Motor neuron (in vitro differentiated cells): ENCODE measurements at regions not wholly inside any gene's neighbourhood (a gene's known extent, or its start where the extent isn't known, plus 50 kb on each side); places are given as distances from the start of the nearest gene placed in this dataset.
"Not testable (repeated sequence)": the region's sequence is repeated elsewhere in the genome, so short reads cannot be mapped to it uniquely, and the experiment has no call there.

Experiments
- ATAC-seq, 8 experiments: fragments of 200-7000 bp; cut with Tn5 transposase; replicated peaks in 6 of 8; 2 replicates each; pipeline ENCODE4 v1.8.0; 2021; ENCODE audit warnings: mild to moderate bottlenecking in 8 of 8, moderate library complexity in 8 of 8
- H3K27ac ChIP-seq, 2 donors: fragments of 250-450 bp; sonication (Bioruptor Pico); 2 replicates each; pipeline ENCODE4 v1.9.0; 2021; ENCODE audit warnings: antibody characterized with exemption in 2 of 2, mild to moderate bottlenecking in 2 of 2, moderate library complexity in 1 of 2
- H3K4me1 ChIP-seq, 2 donors: fragments of 250-450 bp; sonication (Bioruptor Pico); replicated peaks in 1 of 2; 2 replicates each; pipeline ENCODE4 v1.6.1; 2021; ENCODE audit warnings: antibody characterized with exemption in 2 of 2, mild to moderate bottlenecking in 2 of 2, moderate library complexity in 1 of 2
- H3K4me3 ChIP-seq, 5 donors: fragments of 250-450 bp; sonication (Bioruptor Pico); 2 replicates each; pipeline ENCODE4 v1.9.0; 2021; ENCODE audit warnings: antibody characterized with exemption in 5 of 5, mild to moderate bottlenecking in 5 of 5, moderate library complexity in 4 of 5
- WGBS, 10 experiments: fragments of 450-650 bp; shearing (Covaris generic); methylation state at CpG; one replicate each; pipeline ENCODE4 v1.0.0; 2022; 5-methylcytosine and 5-hydroxymethylcytosine counted together
- in situ Hi-C, 9 experiments: fragments of 400-800 bp; cut with MboI; loops; one replicate each; pipeline ENCODE4 v1.15.0; 2021; ENCODE audit warnings: low sequenced_read_pairs in 9 of 9, low pct_unique_long_range_greater_than_20kb in 2 of 9; ENCODE audit not compliant: unreplicated experiment in 9 of 9

DNA sequence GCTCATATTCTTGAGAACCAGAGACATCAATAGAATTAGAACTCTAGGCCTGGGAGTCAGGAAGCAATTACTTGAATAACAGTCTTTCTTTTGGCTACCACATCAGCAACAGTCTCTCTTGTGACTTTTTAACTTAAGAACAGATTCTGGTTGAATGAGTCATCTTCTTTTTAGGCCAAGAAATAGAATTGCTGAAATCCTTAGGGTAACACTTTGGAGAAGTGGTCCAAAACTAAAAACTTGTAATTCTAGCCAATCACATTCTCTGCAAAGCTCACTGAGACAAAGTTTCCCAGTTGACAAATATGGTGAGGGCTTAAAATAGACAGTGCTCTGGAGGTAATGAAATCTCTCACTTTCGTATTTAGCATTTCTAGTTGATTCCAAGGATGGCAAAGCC lies 238.0 kb downstream of the SHOX2 start:
- H3K4me3 ChIP-seq, result no peak overlapping the region
- no peaks in the 10 kb centered on the region for H3K4me1 ChIP-seq
- H3K27ac ChIP-seq, result no peak overlapping the region
- WGBS, 10 experiments, result 25 to 100% (median 89%) methylated on average over 1 of the region's 1 CpG; no CpG with 5 or more reads in 3 of the 10 experiments
- in situ Hi-C loops, result no loop called here
- ATAC-seq, result no peak

DNA sequence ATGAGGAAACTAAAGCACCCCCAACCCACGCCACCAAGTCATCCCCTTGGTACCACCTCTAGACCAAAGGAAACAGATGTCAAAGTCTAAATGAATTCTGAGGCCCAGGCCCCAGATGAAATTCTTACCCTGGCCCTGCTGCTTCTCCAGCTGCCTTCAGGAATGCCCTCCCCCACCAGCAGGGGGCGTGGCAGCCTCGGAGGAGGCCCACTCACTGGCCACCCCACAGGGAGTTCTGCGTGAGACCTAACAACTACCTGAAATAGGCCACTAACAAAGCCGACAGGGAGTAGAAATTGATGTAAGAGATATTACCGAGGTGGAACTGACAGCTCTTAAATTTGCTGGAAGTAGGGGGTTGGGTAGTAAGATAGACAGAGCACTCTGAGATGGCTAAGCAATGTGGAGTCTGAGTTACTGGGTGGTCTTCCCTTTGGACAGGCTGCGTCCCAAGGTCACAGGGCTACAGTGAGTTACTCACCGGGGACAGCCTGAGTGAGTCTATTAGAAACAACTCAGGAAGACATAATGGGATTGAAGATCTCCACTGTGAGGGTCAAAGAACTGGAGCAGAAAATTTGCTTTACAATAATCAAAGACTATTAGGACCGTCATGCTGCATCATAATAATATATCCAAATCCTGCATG lies 240.7 kb downstream of the SHOX2 start:
- in situ Hi-C loops, result no loop called here
- peak in 2 of 8 experiments; percentile 61 to 67 for ATAC-seq
- WGBS, 10 experiments, result 7 to 100% (median 51%) methylated on average over 1 to 9 of the region's 9 CpGs

DNA sequence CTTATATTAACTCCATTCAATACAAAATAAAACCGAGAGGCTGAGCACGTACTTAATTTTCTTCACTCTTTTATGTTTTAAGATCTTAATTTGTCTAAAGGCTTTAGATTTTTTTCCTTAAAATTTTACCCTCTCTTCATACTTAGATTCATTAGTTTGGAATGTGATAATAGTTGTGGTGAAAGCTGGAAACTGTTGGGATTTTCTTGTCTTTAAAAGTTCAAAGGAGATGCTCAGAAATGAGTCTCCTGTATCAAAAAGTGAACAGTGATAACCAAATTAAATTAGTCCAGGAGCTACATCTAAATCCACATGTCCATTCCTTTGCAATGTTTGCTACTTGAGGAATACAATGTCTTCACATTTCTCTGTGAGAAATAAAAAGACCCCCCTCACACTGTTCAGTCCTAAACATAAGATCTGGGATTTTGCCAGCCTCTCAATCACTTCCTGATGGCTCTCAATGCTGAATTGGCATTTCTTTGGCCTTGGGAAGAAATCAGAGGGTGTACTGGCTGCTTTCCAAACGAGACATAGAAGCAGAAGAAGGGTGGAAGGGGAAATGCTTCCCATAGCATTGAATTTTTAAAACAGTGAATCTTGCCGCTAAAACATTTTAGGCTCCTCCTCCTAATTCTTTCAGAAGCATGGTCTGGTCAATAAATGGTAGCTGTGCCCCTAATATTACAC lies 245.0 kb downstream of the SHOX2 start:
- ATAC-seq, result no peak
- Histone ChIP-seq H3K27ac (no peak overlapping the region), H3K4me3 (no peak overlapping the region), H3K4me1 (peaks cover 24 to 25% of the 10 kb centered on the region in 2 donors)
- WGBS, 10 experiments, result 37 to 100% (median 70%) methylated on average over 2 to 4 of the region's 4 CpGs
- in situ Hi-C loops, result no loop called here

More for the DNA sequence above, 240.7 kb downstream of the SHOX2 start:
- Histone ChIP-seq H3K4me1 (no peaks in the 10 kb centered on the region), H3K27ac (no peak overlapping the region), H3K4me3 (no peak overlapping the region)

DNA sequence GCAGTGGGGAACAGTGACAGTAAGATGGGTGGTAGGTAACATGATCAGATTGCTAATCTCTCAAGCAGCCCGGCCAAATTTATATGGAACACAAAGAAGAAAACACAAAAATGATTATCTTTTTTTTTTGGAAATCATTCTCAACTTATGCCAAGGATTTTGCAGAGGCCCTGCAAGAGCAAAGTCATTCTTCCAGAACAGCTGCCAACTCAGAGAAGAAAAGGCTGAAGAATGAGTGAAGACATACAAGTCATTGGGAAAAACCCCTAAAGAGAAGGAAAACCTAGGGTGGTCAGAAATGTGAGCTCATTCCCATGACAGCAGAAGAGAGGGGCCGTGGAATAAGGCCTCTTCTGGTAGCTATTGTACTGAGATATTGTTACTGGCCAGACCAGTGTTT lies 246.7 kb downstream of the SHOX2 start:
- Histone ChIP-seq H3K27ac (no peak overlapping the region), H3K4me3 (no peak overlapping the region), H3K4me1 (peaks cover 35 to 37% of the 10 kb centered on the region in 2 donors)
- in situ Hi-C loops, result no loop called here
- 0 to 100% (median 82%) methylated on average over 1 to 2 of the region's 2 CpGs; no CpG with 5 or more reads in 4 of the 10 experiments for WGBS, 10 experiments
- no peak for ATAC-seq

DNA sequence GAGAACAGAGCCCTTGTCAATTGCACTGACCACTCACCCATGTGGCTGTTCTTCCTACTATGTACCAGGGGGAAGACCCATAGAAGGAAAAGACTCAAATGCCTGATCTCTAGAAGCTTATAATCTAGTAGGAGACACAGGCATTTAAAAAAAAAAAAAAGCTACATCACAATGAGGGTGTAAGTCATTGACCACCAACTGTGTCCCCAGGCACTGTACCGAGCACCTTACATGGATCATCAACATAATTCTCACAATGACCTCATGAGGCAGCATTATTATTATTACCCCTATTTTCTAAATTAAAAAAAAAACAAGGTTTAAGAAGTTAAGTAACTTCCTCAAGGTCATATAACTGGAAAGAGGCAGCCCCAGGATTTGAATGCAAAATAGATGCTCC lies 247.4 kb downstream of the SHOX2 start:
- Histone ChIP-seq H3K4me3 (no peak overlapping the region), H3K4me1 (peaks cover 35 to 37% of the 10 kb centered on the region in 2 donors), H3K27ac (no peak overlapping the region)
- in situ Hi-C loops, result no loop called here
- no peak for ATAC-seq
- 27 to 100% (median 83%) methylated on average over 1 of the region's 1 CpG; no CpG with 5 or more reads in 5 of the 10 experiments for WGBS, 10 experiments

DNA sequence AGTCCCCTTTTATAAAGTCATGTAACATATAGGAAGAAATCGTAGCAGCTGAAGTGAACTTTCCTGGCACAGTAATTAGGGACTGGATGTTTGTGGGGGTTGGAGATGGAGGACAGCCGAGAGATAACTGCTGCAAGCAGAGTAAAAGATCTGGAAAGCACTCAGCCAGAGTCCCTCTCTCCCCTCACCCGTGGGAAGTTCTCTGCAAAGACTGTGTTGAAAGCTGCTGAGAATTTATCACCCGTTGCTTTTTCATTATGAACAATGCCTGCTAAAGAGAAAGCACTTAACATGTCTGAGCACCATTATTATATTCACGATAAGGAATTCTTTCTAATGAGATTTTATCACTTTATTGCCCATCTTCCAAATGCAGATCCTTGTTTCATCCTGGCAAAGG lies 248.8 kb downstream of the SHOX2 start:
- 0 to 62% (median 4%) methylated on average over 2 to 5 of the region's 5 CpGs; no CpG with 5 or more reads in 2 of the 10 experiments for WGBS, 10 experiments
- in situ Hi-C loops, result no loop called here
- no peak overlapping the region for H3K4me3 ChIP-seq
- ATAC-seq, result peak in 6 of 8 experiments; percentile 19 to 88 (median 70)
- H3K27ac ChIP-seq, result peak overlapping the region in 1 of 2 donors; percentile 81
- H3K4me1 ChIP-seq, result peaks cover 35 to 37% of the 10 kb centered on the region in 2 donors

DNA sequence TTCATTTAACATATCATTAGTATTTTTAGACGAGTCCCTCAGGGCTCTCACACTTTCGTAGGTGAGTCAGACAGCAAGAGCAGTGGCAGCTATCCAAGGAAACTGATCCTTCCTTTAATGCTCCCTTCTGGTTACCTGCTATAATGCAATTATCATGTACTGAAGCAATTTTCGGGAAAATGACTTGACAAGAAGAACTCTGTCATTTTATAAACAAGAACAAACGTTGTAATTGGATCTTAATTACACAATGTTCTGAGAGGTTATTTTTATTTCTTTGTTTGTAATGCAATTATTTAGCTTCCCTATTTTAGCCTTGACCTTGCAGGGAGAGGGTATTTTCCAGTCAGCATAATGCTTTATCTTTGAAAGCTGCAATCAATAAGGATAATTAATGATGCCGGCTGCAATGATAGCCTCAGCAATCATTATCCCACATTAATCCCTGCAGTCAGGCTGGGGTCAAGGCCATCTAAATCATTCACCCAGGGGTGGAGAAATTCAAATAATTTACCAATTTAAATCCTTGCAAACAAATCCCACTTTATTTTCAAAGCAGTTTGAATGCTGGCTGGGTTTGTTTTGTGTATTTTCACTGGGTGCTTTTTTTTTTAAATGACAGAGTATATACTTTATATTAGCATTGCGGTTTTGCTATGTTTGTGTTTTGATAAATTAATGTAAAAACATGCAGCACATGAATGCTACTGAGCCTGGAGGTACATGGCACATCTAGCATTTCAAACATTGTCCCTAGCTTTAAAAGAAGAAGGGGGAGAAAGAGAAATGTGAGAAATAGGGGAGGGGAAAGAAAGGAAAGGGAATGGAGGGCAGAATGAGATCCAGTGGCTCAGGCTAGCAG lies 249.9 kb downstream of the SHOX2 start:
- Histone ChIP-seq H3K4me1 (peaks cover 35 to 37% of the 10 kb centered on the region in 2 donors), H3K4me3 (no peak overlapping the region), H3K27ac (peak overlapping the region in 1 of 2 donors; percentile 81)
- WGBS, 10 experiments, result 11 to 71% (median 41%) methylated on average over 2 to 6 of the region's 6 CpGs
- in situ Hi-C loops, result no loop called here
- peak; percentile 43 to 86 (median 71) for ATAC-seq

DNA sequence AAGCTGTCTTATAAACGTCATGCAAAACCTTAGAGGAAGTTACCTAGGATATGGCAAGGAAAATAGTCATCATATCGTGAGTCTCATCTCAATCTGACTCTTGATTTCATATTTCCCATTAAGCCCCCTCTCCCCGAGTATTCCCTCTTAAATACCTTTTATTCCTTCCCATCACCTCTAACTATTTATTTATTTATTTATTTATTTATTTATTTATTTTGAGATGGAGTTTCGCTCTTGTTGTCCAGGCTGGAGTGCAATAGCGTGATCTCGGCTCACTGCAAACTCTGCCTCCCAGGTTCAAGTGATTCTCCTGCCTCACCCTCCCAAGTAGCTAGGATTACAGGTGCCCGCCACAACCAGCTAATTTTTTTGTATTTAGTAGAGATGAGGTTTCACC lies 260.4 kb downstream of the SHOX2 start:
- H3K27ac ChIP-seq, ATAC-seq, H3K4me1 ChIP-seq, in situ Hi-C loops, H3K4me3 ChIP-seq: not testable (repeated sequence)
- 69 to 97% (median 95%) methylated on average over 1 to 7 of the region's 7 CpGs; no CpG with 5 or more reads in 1 of the 10 experiments for WGBS, 10 experiments

DNA sequence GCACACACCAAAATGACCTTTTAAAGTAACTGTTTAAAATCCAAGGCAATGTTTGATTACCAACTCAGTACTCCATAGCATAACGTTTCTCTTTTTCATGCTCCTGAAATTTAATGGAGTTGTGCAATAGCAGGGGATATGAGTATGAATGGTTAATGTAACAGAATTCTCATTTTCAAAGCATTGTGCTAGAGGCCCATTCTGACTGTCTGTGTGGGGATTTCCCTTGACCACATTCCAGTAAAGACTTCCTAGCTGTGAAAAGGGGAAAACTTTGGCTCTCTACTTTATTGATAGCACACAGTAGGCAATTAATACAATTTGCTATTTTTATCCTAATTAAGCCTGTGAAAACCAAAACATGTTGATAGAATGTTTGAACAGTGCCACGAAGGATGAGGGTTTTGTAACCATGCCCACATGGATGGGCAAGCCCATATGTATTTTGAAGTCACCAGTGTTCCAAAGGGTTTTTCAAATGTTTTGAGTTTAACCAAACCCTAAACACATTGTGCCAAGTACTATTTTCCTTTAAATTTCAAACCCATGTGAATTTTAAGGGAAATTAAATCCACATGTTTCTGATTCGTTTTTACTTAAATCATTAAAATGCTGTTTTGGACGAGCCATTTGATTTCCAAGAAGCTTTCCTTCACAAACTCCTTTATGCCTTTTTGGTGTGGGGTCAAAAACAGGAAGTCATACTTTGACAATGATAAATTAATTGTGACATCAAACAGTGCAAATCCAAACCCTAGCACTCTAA lies 261.2 kb downstream of the SHOX2 start:
- WGBS, 10 experiments, result 6 to 93% (median 57%) methylated on average over 1 to 4 of the region's 4 CpGs; no CpG with 5 or more reads in 1 of the 10 experiments
- no peak overlapping the region for H3K4me3 ChIP-seq
- in situ Hi-C loops, result no loop called here
- H3K4me1 ChIP-seq, result peaks cover 0 to 6% of the 10 kb centered on the region in 2 donors
- no peak overlapping the region for H3K27ac ChIP-seq
- ATAC-seq, result peak in 2 of 8 experiments; percentile 79 to 87

DNA sequence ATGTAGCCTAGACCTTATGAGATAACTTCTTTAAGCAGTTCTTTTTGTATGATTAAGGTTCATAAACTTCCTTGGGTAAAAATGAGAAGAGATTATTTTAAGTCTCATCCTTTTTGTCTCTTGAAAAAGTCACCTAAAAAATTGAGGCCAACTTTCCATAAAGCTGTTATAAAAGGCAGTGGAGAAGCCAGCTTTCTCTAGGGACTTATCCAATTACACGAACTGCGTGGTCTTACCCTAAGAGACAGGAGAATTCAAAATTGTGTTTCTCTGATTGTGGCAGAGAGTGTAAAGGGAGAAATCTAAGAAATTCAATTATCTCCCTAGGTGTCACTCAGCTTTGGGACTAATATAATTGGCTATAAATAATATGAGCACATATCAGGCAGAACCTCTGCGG lies 262.0 kb downstream of the SHOX2 start:
- no peak for ATAC-seq
- H3K4me3 ChIP-seq, result no peak overlapping the region
- in situ Hi-C loops, result no loop called here
- H3K4me1 ChIP-seq, result peaks cover 0 to 6% of the 10 kb centered on the region in 2 donors
- no peak overlapping the region for H3K27ac ChIP-seq
- WGBS, 10 experiments, result 65 to 100% (median 91%) methylated on average over 2 to 3 of the region's 3 CpGs; no CpG with 5 or more reads in 1 of the 10 experiments

DNA sequence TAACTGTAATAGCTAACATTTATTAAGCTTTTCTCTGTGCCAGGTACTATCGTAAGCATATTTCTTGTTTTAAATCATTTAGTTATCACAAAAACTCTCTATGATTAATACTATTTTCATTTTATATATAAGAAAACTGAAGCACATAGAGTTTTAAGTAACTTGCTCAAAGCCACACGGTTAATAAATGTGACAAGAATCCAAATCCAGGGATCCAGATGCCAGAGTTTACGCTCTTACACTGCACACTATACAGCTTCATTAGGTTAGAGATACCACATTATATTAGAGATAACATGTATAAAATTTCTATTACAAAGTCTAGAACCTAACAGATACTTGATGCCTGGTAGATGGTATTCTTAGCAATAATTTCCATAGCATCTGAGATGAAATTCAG lies 265.2 kb downstream of the SHOX2 start:
- Histone ChIP-seq H3K4me3 (no peak overlapping the region), H3K4me1 (peaks cover 0 to 6% of the 10 kb centered on the region in 2 donors), H3K27ac (no peak overlapping the region)
- in situ Hi-C loops, result no loop called here
- no peak for ATAC-seq
- WGBS, 10 experiments, result 85 to 100% (median 100%) methylated on average over 1 to 3 of the region's 3 CpGs; no CpG with 5 or more reads in 1 of the 10 experiments

DNA sequence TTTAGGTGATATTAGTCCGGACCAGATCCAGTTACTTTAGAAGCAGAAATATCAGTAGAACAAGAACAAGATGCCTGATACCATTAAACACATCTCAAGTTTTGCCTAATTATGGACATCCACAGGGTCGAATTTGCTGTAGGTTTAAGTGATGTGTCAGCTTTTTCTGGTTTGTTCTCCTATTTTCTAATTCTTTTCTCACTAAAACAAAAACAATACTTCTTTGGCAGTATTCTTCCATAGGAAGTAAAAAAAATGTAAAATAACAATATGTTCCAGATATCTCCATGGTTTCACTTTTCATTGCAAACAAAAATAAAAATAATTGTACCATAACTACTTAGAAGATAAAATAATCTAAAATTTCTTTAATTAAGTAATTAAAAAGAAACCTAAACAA lies 265.7 kb downstream of the SHOX2 start:
- ATAC-seq, result no peak
- Histone ChIP-seq H3K4me1 (peaks cover 0 to 6% of the 10 kb centered on the region in 2 donors), H3K27ac (no peak overlapping the region), H3K4me3 (no peak overlapping the region)
- 29 to 94% (median 80%) methylated on average over 1 to 2 of the region's 2 CpGs; no CpG with 5 or more reads in 1 of the 10 experiments for WGBS, 10 experiments
- in situ Hi-C loops, result no loop called here
